Limb (tissue), 2 donors: ENCODE measurements at regions not wholly inside any gene's neighbourhood (a gene's known extent, or its start where the extent isn't known, plus 50 kb on each side); places are given as distances from the start of the nearest gene placed in this dataset.
A peak's percentile ranks its signal among the peaks of the same experiment; 100 is the strongest.
"Not testable (repeated sequence)": the region's sequence is repeated elsewhere in the genome, so short reads cannot be mapped to it uniquely, and the experiment has no call there.

Source experiments
- DNase-seq, 2 donors: peaks; one replicate each; pipeline ENCODE4 v3.0.0-alpha.2; 2016; ENCODE audit errors: extremely low spot score in 2 of 2

GRCh38 chr3:178320456-178321351 is 215.5 kb upstream of the KCNMB2 start:
- DNase-seq = peak; percentile 47 to 83

- no peak for DNase-seq
Observed at GRCh38 chr3:178324356-178324755, 211.9 kb upstream of the KCNMB2 start.

DNA sequence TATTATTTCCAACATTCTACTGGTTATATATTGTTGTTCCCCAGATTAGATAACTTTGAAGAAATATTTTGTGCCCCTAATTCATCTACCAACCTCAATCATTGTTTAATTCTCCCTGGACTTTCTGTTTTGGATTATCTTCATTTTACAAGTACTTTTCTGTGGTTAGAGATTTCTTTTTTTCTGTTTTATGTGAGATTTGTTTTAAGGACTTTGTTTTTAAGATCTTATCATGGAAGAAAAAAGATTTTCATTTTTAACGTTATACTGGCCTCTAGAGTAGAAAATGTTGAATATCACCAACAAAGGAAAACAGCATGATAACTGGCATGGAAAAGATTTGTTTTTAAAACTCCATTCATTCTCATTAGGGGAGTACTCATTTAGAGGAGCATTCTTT is 210.9 kb upstream of the KCNMB2 start:
- DNase-seq = peak in 1 of 2 donors; percentile 81

DNA sequence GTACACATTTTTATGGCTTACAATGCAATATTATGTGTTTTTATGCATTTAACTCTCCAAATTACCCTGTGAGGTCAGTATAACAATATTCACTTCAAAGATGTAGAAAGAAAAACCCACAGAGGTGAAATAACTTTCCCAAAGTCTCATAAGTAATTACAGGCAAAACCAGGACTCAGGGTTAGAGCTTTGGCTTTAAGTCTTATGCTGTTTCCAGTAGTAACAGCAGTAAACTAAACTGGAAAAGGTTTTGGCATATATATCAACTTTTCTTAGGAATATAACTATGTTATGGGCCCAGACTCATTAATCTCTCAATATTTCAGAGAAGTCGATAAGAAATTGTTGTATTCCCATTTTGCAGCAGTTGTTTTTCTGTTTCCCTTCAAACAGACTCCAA is 206.3 kb upstream of the KCNMB2 start:
- DNase-seq = peak in 1 of 2 donors; percentile 31

- DNase-seq = no peak
Observed at GRCh38 chr3:178334239-178334638, 202.0 kb upstream of the KCNMB2 start.

DNA sequence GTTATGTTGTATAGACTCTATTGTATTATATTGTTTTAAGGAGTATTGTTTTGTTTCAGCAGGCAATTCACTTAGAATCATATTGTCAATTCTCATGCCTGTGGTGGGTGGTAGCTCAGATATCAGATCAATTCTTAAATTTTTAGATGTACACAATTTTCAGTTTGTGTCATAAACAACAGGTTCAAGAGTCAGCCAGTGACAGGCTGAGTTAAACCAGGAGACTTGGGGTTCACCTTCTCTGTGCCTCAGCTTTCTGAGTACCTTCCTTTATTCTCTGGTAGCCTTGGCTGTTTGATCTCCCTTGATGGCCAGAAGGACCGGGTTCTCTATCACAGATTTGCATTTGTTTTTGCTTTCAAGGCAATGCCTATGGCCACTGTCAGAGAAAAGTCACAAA is 199.9 kb upstream of the KCNMB2 start:
- no peak for DNase-seq

DNA sequence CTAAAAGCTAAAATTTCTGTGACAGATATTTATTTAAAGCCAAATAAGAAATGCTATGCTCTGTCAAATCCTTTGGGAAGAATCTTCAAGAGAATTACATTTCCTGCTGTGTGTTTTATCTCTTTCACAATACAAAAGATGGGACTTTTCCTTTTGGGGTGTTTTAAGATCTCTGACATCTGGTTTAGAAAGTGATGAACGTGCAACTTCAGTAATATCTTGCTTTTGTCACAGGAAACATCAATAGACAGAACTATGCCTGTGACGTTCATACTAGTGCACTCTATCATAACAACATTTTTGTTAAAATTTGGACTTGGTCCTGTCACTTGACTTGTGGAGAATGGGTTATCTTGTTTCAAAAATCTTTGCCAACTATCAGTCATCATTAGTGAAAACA is 195.7 kb upstream of the KCNMB2 start:
- no peak for DNase-seq

- no peak for DNase-seq
Observed at GRCh38 chr3:178341636-178342035, 194.6 kb upstream of the KCNMB2 start.

DNA sequence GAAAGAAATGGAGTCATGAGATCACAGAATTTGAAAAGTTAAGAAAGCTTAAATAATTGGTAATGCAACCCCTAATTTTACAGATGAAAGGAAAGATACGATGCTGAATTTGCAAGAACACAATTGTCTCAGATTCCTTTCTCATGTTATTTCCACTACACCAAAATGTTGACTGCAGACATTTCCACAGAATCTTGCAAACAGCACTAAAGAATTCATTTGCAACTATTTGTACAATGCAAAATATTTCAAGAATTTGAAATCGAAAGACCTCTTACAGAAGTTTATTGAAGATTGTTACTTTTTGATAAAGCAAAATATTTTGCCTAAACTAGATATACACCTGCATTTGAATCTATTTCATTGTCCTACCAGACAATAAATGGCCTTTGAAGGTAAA is 194.1 kb upstream of the KCNMB2 start:
- DNase-seq = no peak

DNA sequence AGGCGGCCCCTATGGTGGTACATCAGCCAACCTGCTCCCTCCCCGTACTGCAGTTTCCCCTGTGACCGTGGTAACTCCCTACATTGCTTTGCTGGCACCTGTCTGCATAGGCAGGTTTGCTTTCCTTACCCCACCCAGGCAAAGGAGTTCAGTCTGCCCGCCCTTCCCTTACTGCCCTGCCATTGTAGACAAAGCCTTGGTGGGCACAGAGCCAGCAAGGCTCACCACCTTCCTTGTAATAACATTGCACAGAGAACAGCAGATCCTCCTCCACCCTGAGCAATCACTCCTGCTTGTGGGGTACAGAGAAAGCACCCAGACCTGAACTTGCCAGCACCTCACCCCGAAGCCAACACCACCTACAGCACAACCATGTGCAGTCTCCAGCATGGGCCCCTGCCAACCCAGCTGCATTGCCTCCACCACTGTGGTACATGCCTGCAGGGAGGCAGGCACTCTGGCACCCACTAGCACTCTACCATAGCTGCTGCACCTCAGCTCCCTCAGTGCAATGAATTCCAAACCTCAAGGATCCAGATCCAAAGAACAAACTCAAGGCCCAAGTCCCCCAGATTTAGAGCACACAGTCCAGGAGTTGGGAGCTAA is 192.7 kb upstream of the KCNMB2 start:
- no peak for DNase-seq

DNA sequence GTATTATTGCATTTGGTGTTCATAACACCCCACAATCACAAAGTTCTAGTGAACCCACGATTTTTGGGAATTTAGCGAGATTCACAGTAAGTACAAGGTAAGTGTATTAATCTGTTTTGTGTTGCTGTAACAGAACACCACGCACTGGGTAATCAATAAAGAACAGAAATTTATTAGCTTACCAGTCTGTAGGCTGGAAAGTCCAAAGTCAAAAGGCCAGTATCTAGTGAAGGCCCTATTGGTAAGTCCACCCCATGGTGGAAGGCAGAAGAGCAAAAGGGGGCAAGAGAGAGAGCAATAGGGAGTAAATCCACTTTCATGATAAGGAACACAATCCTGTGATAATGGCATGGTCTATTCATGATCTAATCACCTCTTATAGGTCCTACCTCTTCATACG is 190.3 kb upstream of the KCNMB2 start:
- no peak for DNase-seq

- DNase-seq = not testable (repeated sequence)
Observed at GRCh38 chr3:178348561-178349217, 187.5 kb upstream of the KCNMB2 start.

- DNase-seq = not testable (repeated sequence)
Observed at GRCh38 chr3:178349218-178349596, 187.0 kb upstream of the KCNMB2 start.

- no peak for DNase-seq
Observed at GRCh38 chr3:178350763-178351162, 185.5 kb upstream of the KCNMB2 start.

DNA sequence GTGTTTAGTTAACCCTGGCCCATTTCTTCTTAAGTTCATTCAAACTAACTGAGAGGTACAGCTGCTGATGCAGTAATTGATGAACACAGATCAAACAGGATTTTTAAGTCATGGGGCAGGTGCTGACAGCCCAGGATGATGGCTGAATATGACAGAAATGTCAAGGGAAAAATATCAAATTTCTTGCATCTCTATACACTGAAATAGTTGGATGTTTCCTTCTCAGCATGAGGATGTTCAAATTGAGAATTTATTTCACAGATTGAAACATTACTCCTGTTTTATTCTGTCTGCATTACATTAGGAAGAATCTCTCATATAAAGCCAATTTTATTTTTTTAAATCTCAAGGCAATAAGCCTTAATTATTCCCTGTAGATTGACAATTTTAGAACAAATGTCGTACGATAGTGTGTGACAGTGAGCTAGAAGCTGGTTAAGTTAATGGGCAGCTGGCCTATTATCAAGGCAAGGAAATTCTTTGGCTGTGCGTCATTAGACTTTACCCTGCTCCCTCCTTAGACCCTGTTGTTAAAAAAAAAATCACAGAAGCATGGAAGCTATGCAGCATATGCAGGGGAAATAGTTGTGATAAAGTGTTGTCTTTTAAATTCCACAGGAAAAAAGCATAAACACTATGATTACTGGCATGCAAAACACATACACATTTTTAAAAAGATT is 183.8 kb upstream of the KCNMB2 start:
- peak in 1 of 2 donors; percentile 50 for DNase-seq

DNA sequence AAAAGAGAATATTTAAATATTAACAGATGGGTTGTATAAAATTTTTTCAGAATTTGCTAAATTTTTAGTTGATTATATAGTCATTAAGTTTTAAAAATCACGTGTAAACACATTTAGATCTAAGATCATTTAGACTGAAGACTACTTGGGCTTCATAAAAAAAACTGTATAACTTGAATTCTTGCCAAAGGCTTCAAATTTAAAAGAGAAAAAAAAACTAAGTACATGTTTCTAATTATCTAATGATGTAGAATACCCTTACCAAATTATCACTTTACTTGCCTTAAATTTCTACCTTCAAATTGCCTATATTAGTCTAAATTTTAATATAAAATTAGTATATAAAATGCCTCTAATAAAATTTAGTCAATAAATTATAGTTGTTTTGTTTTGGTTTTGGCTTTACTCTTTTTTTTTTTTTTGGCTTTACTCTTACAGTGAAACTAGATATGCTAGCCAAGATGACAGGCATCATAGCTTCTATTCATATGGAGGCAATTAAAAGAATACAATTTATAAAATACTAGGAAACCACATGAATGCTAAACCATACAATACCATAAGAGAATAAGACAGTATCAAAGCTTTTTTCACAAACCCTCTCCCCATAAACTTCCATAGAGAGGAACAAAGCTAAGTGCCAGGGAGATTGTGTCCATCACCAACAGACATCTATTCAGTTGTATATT is 183.1 kb upstream of the KCNMB2 start:
- peak in 1 of 2 donors; percentile 30 for DNase-seq

- DNase-seq = no peak
Observed at GRCh38 chr3:178359728-178360127, 176.5 kb upstream of the KCNMB2 start.

GRCh38 chr3:178363048-178363447 is 173.2 kb upstream of the KCNMB2 start:
- not testable (repeated sequence) for DNase-seq

DNA sequence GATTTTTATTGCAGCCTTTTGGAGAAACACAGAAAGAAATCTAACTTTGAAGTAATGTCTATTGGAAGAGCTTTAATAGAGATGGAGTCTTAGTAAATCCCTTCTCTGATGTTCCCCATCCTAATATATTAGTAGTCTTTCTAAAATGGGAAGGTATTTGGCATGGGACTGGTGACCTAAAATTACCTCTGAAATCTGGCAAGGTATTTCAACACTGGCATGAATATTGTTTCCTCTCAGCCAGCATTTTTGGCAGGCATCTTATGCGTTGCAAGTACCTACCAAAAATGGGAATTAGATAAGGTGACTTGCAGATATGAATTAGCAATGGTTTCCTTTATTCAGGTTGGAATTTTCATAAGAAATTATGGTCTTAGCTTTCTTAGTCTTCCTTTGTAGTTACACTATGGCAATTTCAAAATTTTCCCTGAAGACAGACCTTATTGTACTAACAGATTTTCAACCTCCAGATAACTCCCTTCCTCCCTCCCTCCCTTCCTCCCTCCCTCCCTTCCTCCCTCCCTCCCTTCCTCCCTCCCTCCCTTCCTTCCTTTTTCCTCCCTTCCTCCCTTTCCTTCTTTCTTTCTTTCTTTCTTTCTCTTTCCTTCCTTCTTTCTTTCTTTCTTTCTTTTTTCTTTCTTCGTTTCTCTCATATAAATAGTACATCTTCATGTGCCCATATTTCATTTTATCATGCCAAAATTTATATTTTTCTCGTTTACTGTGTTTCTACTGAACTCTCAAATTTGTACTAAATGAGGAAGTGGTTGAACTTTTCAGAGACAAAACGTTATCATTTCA is 168.2 kb upstream of the KCNMB2 start:
- no peak for DNase-seq

GRCh38 chr3:178369006-178369405 is 167.2 kb upstream of the KCNMB2 start:
- no peak for DNase-seq
